MM.1S (cell line): ENCODE measurements at regions not wholly inside any gene's neighbourhood (a gene's known extent, or its start where the extent isn't known, plus 50 kb on each side); places are given as distances from the start of the nearest gene placed in this dataset.

Experiments used
- DNase-seq: peaks from one replicate; pipeline ENCODE4 v3.0.0-alpha.2; 2015
- H2AFZ ChIP-seq: fragments of 300-600 bp; sonication (generic); 2 replicates; pipeline ENCODE4 v1.6.0; 2016; ENCODE audit warnings: antibody characterized with exemption, low read length
- H3F3A ChIP-seq: fragments of 300-600 bp; sonication (generic); 2 replicates; pipeline ENCODE4 v1.6.1; 2016; ENCODE audit warnings: mild to moderate bottlenecking, antibody characterized with exemption, low read length, moderate library complexity, mixed read lengths; ENCODE audit not compliant: insufficient read depth
- H3K27ac ChIP-seq: fragments of 300-600 bp; sonication (generic); 2 replicates; pipeline ENCODE4 v1.5.1; 2016; ENCODE audit warnings: mild to moderate bottlenecking, low read length
- H3K27me3 ChIP-seq: fragments of 300-600 bp; sonication (generic); replicated peaks from 2 replicates; pipeline ENCODE4 v1.6.0; 2016; ENCODE audit warnings: low read length; ENCODE audit not compliant: insufficient read depth
- H3K36me3 ChIP-seq: fragments of 300-600 bp; sonication (generic); replicated peaks from 2 replicates; pipeline ENCODE4 v1.6.1; 2016; ENCODE audit warnings: mild to moderate bottlenecking, low read length, mixed read lengths; ENCODE audit not compliant: insufficient read depth
- H3K4me1 ChIP-seq: fragments of 300-600 bp; sonication (generic); 2 replicates; pipeline ENCODE4 v1.6.1; 2016; ENCODE audit warnings: low read length, mixed read lengths
- H3K4me2 ChIP-seq: fragments of 300-600 bp; sonication (generic); 2 replicates; pipeline ENCODE4 v1.6.0; 2016; ENCODE audit warnings: low read depth, low read length
- H3K4me3 ChIP-seq: fragments of 300-600 bp; sonication (generic); 2 replicates; pipeline ENCODE4 v1.5.1; 2016; ENCODE audit warnings: low read length, mixed read lengths
- H3K79me2 ChIP-seq: fragments of 300-600 bp; sonication (generic); 2 replicates; pipeline ENCODE4 v1.6.1; 2016; ENCODE audit warnings: mixed run types, low read length, mixed read lengths
- H3K9ac ChIP-seq: fragments of 300-600 bp; sonication (generic); 2 replicates; pipeline ENCODE4 v1.6.1; 2016; ENCODE audit warnings: low read length, mixed read lengths
- H3K9me2 ChIP-seq: fragments of 300-600 bp; sonication (generic); replicated peaks from 2 replicates; pipeline ENCODE4 v1.6.1; 2016; ENCODE audit warnings: mild to moderate bottlenecking, low read length, mixed read lengths; ENCODE audit not compliant: insufficient read depth
- H3K9me3 ChIP-seq: fragments of 300-600 bp; sonication (generic); replicated peaks from 2 replicates; pipeline ENCODE4 v1.6.1; 2016; ENCODE audit warnings: mild to moderate bottlenecking, low read length, mixed read lengths; ENCODE audit not compliant: insufficient read depth
- H4K20me1 ChIP-seq: fragments of 300-600 bp; sonication (generic); 2 replicates; pipeline ENCODE4 v1.6.1; 2016; ENCODE audit warnings: mild to moderate bottlenecking, low read length, moderate library complexity, mixed read lengths; ENCODE audit not compliant: insufficient read depth
- EZH2 ChIP-seq: fragments of 300-600 bp; sonication (generic); optimal IDR thresholded peaks from 2 replicates; pipeline ENCODE3; 2017; ENCODE audit warnings: low read depth, mild to moderate bottlenecking, antibody characterized with exemption, low read length, mixed read lengths
- EZH2phosphoT487 ChIP-seq: fragments of 300-600 bp; sonication (generic); IDR thresholded peaks from 2 replicates; pipeline ENCODE4 v1.6.1; 2018; ENCODE audit warnings: antibody characterized with exemption, low read length
- TF ChIP-seq, protein P1 (sequence below): fragments of 300-600 bp; sonication (generic); IDR thresholded peaks from 2 replicates; pipeline ENCODE4 v1.5.1; 2016; ENCODE audit warnings: antibody characterized with exemption, low read length, mixed read lengths

DNA sequence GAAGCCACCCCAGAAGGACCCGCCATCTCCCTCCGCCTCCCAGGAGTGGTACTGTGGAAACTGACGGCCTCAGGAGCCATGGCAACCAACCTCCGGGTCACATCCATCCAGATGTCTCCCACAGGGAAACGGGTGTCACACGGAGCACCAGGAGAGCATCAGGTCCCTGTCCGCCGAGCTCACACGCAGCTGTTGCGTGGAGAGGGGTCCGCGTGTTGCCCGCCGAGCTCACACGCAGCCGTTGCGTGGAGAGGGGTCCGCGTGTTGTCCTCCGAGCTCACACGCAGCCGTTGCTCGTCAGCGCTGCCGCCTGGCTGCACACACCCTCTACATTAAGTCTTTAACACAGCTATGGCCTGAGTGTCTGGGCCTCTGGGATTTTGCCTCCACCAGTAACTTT is 311.1 kb upstream of the SHH start:
- Histone ChIP-seq H3K4me1 (no peaks in the 10 kb centered on the region), H2AFZ (no peak overlapping the region), H3K27ac (no peak overlapping the region), H3K4me3 (no peak overlapping the region), H3K79me2 (no peaks in the 10 kb centered on the region), H3K9ac (no peak overlapping the region), H3K9me3 (no peaks in the 10 kb centered on the region), H4K20me1 (no peaks in the 10 kb centered on the region), H3F3A (no peaks in the 10 kb centered on the region), H3K36me3 (no peaks in the 10 kb centered on the region), H3K27me3 (peaks cover 78% of the 10 kb centered on the region), H3K4me2 (no peak overlapping the region), H3K9me2 (no peaks in the 10 kb centered on the region)
- no peak for DNase-seq
- TF ChIP-seq EZH2phosphoT487 (no peak), EZH2 (no peak)
- TF ChIP-seq, protein P1, sequence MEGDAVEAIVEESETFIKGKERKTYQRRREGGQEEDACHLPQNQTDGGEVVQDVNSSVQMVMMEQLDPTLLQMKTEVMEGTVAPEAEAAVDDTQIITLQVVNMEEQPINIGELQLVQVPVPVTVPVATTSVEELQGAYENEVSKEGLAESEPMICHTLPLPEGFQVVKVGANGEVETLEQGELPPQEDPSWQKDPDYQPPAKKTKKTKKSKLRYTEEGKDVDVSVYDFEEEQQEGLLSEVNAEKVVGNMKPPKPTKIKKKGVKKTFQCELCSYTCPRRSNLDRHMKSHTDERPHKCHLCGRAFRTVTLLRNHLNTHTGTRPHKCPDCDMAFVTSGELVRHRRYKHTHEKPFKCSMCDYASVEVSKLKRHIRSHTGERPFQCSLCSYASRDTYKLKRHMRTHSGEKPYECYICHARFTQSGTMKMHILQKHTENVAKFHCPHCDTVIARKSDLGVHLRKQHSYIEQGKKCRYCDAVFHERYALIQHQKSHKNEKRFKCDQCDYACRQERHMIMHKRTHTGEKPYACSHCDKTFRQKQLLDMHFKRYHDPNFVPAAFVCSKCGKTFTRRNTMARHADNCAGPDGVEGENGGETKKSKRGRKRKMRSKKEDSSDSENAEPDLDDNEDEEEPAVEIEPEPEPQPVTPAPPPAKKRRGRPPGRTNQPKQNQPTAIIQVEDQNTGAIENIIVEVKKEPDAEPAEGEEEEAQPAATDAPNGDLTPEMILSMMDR = no peak

DNA sequence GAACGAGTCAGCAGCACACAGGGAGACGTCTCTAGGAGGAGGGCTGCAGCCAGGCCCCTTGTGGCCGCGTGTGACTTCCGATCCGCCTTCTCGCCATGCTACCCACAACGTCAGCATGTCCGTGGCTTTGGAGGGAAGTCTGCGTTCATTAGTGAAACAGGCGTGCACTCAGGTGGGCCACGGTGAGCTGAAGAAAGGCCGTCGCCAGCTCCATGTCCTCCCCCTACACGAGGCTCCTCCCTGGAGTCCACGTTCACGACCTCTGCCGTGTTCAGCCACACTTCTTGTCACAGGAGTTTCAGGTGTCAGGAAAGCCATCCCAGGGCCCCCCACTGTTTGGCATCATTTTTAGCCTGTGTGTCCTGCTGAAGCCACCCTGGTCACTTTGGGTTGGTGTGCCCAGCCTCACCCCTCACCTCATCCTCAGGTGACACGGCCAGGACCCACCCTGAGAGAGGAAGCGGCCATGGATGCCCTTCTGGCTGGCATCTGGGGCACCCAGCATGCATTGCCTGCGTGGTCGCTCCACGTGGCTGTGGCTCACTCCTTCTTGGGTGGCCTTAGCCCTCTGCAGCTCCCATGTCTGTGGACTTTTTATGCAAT is 310.6 kb upstream of the SHH start:
- H3K27ac ChIP-seq = no peak overlapping the region
- H3F3A ChIP-seq = no peaks in the 10 kb centered on the region
- no peak overlapping the region for H3K4me2 ChIP-seq
- no peaks in the 10 kb centered on the region for H3K9me2 ChIP-seq
- no peaks in the 10 kb centered on the region for H3K4me1 ChIP-seq
- H2AFZ ChIP-seq = no peak overlapping the region
- no peaks in the 10 kb centered on the region for H3K36me3 ChIP-seq
- H4K20me1 ChIP-seq = no peaks in the 10 kb centered on the region
- H3K79me2 ChIP-seq = no peaks in the 10 kb centered on the region
- H3K4me3 ChIP-seq = no peak overlapping the region
- no peaks in the 10 kb centered on the region for H3K9me3 ChIP-seq
- no peak for DNase-seq
- TF ChIP-seq EZH2phosphoT487 (no peak), EZH2 (no peak)
- TF ChIP-seq, protein P1 = no peak
- H3K9ac ChIP-seq = no peak overlapping the region
- H3K27me3 ChIP-seq = peaks cover 80% of the 10 kb centered on the region

DNA sequence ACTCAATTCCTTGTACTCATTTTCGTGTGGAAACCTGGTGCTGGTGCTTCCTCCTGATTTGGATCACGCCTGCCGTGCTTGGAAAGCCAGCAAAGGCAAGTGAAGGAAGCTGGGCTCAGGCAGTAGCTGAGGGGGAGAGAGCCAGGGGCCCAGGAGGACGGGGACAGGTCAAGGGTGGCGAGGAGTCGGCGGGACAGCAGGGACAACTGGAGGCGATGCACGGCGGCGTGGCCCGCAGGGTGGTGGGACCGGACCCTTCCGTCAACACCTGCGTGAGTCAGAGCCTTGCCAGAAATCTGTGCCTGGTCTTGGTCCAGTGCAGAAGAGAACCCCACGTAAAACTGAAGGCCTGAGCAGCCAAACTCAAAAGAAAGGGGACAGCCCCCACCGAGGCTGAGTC is 309.7 kb upstream of the SHH start:
- H3K79me2 ChIP-seq = no peaks in the 10 kb centered on the region
- H2AFZ ChIP-seq = no peak overlapping the region
- DNase-seq = no peak
- no peaks in the 10 kb centered on the region for H3K36me3 ChIP-seq
- no peaks in the 10 kb centered on the region for H3K4me1 ChIP-seq
- H3K4me2 ChIP-seq = no peak overlapping the region
- H3K4me3 ChIP-seq = no peak overlapping the region
- no peak overlapping the region for H3K27ac ChIP-seq
- H3F3A ChIP-seq = no peaks in the 10 kb centered on the region
- TF ChIP-seq, protein P1 = no peak
- TF ChIP-seq EZH2 (no peak), EZH2phosphoT487 (no peak)
- no peaks in the 10 kb centered on the region for H4K20me1 ChIP-seq
- peaks cover 75% of the 10 kb centered on the region for H3K27me3 ChIP-seq
- no peaks in the 10 kb centered on the region for H3K9me3 ChIP-seq
- H3K9ac ChIP-seq = no peak overlapping the region
- H3K9me2 ChIP-seq = no peaks in the 10 kb centered on the region
